Activated naive CD8-positive, alpha-beta T cell (primary cell): ENCODE measurements at regions not wholly inside any gene's neighbourhood (a gene's known extent, or its start where the extent isn't known, plus 50 kb on each side); places are given as distances from the start of the nearest gene placed in this dataset.

ENCODE experiments used
- H3K27ac Mint-ChIP-seq: one replicate; pipeline ENCODE4 v1.8.0; 2021; ENCODE audit warnings: mixed read lengths
- H3K27me3 Mint-ChIP-seq: one replicate; pipeline ENCODE4 v1.8.0; 2021; ENCODE audit warnings: mixed read lengths
- H3K36me3 Mint-ChIP-seq: one replicate; pipeline ENCODE4 v1.8.0; 2021; ENCODE audit warnings: mixed read lengths
- H3K4me1 Mint-ChIP-seq: one replicate; pipeline ENCODE4 v1.8.0; 2021; ENCODE audit warnings: low read depth, mixed read lengths
- H3K4me3 Mint-ChIP-seq: one replicate; pipeline ENCODE4 v1.8.0; 2021; ENCODE audit warnings: mild to moderate bottlenecking, mixed read lengths
- H3K9me3 Mint-ChIP-seq: one replicate; pipeline ENCODE4 v1.8.0; 2021; ENCODE audit warnings: low read depth, mixed read lengths

DNA sequence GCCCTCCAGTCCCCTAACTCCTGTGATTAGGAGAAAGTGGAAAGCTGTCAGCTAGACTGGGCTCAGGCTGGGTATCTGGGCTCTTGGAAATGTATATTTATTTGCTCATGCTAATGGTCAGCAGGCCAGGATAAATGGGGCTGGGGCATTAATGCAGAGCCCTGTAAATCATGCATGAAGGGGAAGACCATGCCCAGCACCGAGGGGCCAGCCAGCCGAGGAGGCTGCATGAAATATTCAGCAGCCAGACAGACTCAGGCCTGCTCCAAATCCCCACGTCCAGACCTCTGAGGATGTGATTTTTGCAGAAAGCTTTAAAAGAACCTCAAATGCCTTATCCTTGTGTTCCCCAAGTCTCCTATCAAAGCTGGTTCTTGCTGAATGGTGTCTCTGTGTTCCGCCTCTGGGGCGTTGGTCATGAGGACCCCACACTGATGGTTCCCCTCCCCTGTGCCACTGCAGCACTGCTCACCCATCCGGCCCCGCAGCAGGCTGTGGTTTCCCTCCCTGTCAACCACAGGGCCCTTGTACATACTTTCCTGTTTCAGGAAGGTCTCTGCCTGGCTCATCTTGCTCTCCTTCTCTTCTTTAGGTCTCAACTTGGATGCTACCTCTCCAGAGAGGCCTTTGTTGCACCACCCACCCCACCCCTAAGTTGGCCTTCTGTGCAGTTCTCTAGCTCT lies 358.4 kb downstream of the CDH26 start:
- Mint-ChIP-seq H3K36me3 (no peaks in the 10 kb centered on the region), H3K27me3 (no peaks in the 10 kb centered on the region), H3K4me1 (no peaks in the 10 kb centered on the region), H3K4me3 (no peak overlapping the region), H3K27ac (no peak overlapping the region), H3K9me3 (no peaks in the 10 kb centered on the region)

DNA sequence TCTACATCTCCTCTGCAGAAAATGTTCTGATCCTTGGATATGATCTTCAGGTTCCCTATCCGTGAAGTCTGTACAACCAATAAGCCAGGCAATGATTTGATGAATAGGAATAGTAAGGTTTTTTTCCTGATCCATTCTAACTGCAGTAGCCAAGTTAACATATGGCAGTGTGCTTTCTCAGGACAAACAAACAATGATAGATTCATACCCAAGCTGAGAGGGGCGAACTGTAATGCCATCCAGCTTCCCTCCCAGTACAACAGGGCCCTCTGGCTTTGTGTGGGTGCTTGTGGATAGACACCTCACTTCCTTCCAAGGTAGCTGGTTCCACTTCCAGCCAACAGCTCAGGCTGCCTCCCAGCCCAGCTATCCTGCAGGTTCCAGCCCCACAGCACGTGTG lies 359.2 kb downstream of the CDH26 start:
- H3K4me3 Mint-ChIP-seq: no peak overlapping the region
- H3K36me3 Mint-ChIP-seq: no peaks in the 10 kb centered on the region
- H3K9me3 Mint-ChIP-seq: no peaks in the 10 kb centered on the region
- H3K27me3 Mint-ChIP-seq: no peaks in the 10 kb centered on the region
- no peak overlapping the region for H3K27ac Mint-ChIP-seq
- no peaks in the 10 kb centered on the region for H3K4me1 Mint-ChIP-seq

DNA sequence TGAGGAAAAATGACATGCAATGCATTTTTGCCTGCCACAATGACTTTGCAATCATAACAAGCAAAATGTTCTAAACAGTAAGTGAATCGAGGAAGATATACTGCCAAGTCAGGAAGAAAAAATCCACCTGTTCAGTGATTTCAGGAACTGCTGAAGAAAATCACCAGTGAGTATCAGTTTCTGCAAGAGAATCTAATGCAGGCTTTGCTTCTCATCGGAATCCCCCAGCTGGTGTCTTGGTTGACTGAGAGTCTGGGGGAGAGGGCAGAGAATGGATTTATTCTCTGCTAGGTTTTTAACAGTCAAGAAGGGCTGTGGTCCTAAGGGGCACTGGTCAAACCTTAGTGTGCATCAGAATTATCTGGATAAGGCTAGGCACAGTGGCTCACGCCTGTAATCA lies 363.4 kb downstream of the CDH26 start:
- Mint-ChIP-seq H3K27me3 (no peaks in the 10 kb centered on the region), H3K27ac (no peak overlapping the region), H3K36me3 (no peaks in the 10 kb centered on the region), H3K9me3 (no peaks in the 10 kb centered on the region), H3K4me1 (no peaks in the 10 kb centered on the region), H3K4me3 (no peak overlapping the region)

- no peak overlapping the region for H3K4me3 Mint-ChIP-seq
- no peaks in the 10 kb centered on the region for H3K36me3 Mint-ChIP-seq
- H3K27ac Mint-ChIP-seq: no peak overlapping the region
- H3K27me3 Mint-ChIP-seq: no peaks in the 10 kb centered on the region
- H3K9me3 Mint-ChIP-seq: no peaks in the 10 kb centered on the region
- H3K4me1 Mint-ChIP-seq: no peaks in the 10 kb centered on the region
Measured at GRCh38 chr20:60326821-60327220, 368.6 kb downstream of the CDH26 start.

GRCh38 chr20:60327971-60328660 lies 369.9 kb downstream of the CDH26 start:
- H3K27ac Mint-ChIP-seq: no peak overlapping the region
- H3K4me1 Mint-ChIP-seq: no peaks in the 10 kb centered on the region
- no peaks in the 10 kb centered on the region for H3K36me3 Mint-ChIP-seq
- no peaks in the 10 kb centered on the region for H3K27me3 Mint-ChIP-seq
- H3K4me3 Mint-ChIP-seq: no peak overlapping the region
- H3K9me3 Mint-ChIP-seq: no peaks in the 10 kb centered on the region

DNA sequence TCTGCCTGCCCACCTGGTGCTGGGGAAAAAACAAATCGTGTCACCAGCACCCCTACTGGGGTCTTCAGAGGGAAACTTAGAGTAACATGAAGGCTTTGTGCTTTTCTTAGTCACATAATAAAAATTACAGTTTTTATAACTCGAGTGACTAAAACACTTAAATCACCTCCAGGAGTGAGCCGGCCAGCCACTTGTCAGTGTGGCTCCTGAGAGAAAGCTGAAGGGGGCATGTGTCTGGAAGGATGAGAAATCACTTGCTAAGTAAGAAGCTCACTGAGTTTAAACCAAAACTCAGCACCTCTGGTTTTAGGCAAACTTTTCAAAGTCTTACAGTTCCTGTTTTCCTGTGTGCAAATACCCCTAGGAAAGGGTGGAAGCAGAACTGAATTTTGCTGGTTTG lies 372.2 kb downstream of the CDH26 start:
- H3K27ac Mint-ChIP-seq: no peak overlapping the region
- no peak overlapping the region for H3K4me3 Mint-ChIP-seq
- H3K4me1 Mint-ChIP-seq: no peaks in the 10 kb centered on the region
- H3K36me3 Mint-ChIP-seq: no peaks in the 10 kb centered on the region
- H3K27me3 Mint-ChIP-seq: no peaks in the 10 kb centered on the region
- no peaks in the 10 kb centered on the region for H3K9me3 Mint-ChIP-seq

DNA sequence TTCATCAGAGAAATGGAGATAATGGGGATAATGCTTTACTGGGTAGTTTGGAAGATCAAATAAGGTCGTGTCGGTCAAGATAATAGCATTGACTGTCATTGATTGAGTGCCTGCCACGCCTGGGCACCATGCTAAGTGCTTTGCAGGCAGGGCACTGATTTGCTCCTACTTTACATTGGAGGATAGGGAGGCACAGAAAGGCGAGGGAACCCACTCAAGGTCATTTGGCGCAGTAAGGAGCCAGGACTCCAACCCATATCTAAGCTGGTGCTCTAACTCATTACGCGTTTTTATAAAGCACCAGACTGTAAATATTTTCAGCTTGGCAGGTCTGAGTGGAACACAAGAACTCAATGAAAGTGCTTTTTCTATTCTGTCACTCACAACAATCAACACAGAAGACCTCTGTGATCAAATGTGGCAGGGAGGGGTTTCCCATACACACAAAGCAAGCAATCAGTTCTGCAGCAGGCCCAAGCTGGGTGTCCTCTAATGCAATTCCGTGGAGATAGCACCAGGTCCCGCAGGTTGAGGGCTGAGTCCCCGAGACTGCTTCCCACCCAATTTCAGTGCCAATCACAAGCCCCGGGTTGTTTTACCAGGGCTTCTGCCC lies 373.6 kb downstream of the CDH26 start:
- Mint-ChIP-seq H3K27ac (no peak overlapping the region), H3K36me3 (no peaks in the 10 kb centered on the region), H3K9me3 (no peaks in the 10 kb centered on the region), H3K4me1 (no peaks in the 10 kb centered on the region), H3K4me3 (no peak overlapping the region), H3K27me3 (no peaks in the 10 kb centered on the region)

GRCh38 chr20:60332523-60332922 lies 374.3 kb downstream of the CDH26 start:
- Mint-ChIP-seq H3K36me3 (no peaks in the 10 kb centered on the region), H3K4me3 (no peak overlapping the region), H3K4me1 (no peaks in the 10 kb centered on the region), H3K27ac (no peak overlapping the region), H3K9me3 (no peaks in the 10 kb centered on the region), H3K27me3 (no peaks in the 10 kb centered on the region)

GRCh38 chr20:60334911-60335310 lies 376.7 kb downstream of the CDH26 start:
- Mint-ChIP-seq H3K36me3 (no peaks in the 10 kb centered on the region), H3K27me3 (no peaks in the 10 kb centered on the region), H3K4me1 (no peaks in the 10 kb centered on the region), H3K4me3 (no peak overlapping the region), H3K9me3 (no peaks in the 10 kb centered on the region), H3K27ac (no peak overlapping the region)

GRCh38 chr20:60338556-60338955 lies 380.3 kb downstream of the CDH26 start:
- Mint-ChIP-seq H3K36me3 (no peaks in the 10 kb centered on the region), H3K27me3 (no peaks in the 10 kb centered on the region), H3K4me1 (no peaks in the 10 kb centered on the region), H3K4me3 (no peak overlapping the region), H3K9me3 (no peaks in the 10 kb centered on the region), H3K27ac (no peak overlapping the region)

- H3K27ac Mint-ChIP-seq: no peak overlapping the region
- no peaks in the 10 kb centered on the region for H3K27me3 Mint-ChIP-seq
- H3K4me1 Mint-ChIP-seq: no peaks in the 10 kb centered on the region
- H3K36me3 Mint-ChIP-seq: no peaks in the 10 kb centered on the region
- H3K4me3 Mint-ChIP-seq: no peak overlapping the region
- no peaks in the 10 kb centered on the region for H3K9me3 Mint-ChIP-seq
Measured at GRCh38 chr20:60339738-60340137, 381.5 kb downstream of the CDH26 start.

- no peaks in the 10 kb centered on the region for H3K4me1 Mint-ChIP-seq
- no peak overlapping the region for H3K27ac Mint-ChIP-seq
- no peaks in the 10 kb centered on the region for H3K9me3 Mint-ChIP-seq
- no peaks in the 10 kb centered on the region for H3K27me3 Mint-ChIP-seq
- H3K4me3 Mint-ChIP-seq: no peak overlapping the region
- H3K36me3 Mint-ChIP-seq: no peaks in the 10 kb centered on the region
Measured at GRCh38 chr20:60340232-60340631, 382.0 kb downstream of the CDH26 start.

- no peaks in the 10 kb centered on the region for H3K27me3 Mint-ChIP-seq
- H3K36me3 Mint-ChIP-seq: no peaks in the 10 kb centered on the region
- no peaks in the 10 kb centered on the region for H3K4me1 Mint-ChIP-seq
- no peaks in the 10 kb centered on the region for H3K9me3 Mint-ChIP-seq
- H3K27ac Mint-ChIP-seq: no peak overlapping the region
- H3K4me3 Mint-ChIP-seq: no peak overlapping the region
Measured at GRCh38 chr20:60341062-60341461, 382.8 kb downstream of the CDH26 start.

DNA sequence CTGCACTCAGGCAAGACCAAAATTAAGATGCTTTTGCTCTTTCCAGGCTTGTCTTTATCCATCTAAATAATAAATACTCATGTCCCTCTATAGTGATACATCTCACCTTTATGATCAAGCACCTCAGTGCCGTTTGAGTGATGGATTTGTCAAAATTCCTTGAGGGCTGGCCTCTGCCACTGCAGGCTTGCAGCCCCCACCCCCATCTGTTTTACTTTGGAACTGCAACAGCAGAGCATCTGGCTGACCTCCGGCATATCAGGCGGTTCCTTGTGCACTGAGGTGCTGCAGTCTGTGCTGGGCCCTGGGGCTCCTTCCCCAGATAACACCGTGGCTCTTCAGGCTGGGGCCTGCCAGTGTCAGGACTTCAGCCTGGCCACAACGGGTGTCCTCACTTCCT lies 386.9 kb downstream of the CDH26 start:
- Mint-ChIP-seq H3K27ac (no peak overlapping the region), H3K4me1 (no peaks in the 10 kb centered on the region), H3K27me3 (no peaks in the 10 kb centered on the region), H3K36me3 (no peaks in the 10 kb centered on the region), H3K4me3 (no peak overlapping the region), H3K9me3 (no peaks in the 10 kb centered on the region)

DNA sequence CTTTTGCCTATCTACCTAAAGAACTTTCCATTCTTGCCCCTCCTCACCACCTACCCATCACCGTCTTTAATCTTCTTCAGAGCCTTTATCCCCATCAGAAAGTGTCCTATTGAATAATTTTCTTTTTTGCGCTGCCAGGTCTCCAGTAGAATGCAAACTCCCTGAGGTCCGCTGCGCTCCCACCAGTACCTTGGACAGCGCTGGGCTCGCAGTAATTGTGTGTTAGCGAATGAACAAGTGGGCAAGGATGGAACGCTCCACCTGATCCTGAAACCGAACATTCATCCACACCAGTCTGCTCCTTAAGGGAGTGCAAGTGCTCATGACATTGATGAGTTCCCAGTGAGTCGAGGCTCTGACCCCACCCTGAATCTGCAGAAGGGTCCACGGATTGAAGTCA lies 391.2 kb downstream of the CDH26 start:
- Mint-ChIP-seq H3K27ac (no peak overlapping the region), H3K4me3 (no peak overlapping the region), H3K9me3 (no peaks in the 10 kb centered on the region), H3K4me1 (no peaks in the 10 kb centered on the region), H3K36me3 (no peaks in the 10 kb centered on the region), H3K27me3 (no peaks in the 10 kb centered on the region)

DNA sequence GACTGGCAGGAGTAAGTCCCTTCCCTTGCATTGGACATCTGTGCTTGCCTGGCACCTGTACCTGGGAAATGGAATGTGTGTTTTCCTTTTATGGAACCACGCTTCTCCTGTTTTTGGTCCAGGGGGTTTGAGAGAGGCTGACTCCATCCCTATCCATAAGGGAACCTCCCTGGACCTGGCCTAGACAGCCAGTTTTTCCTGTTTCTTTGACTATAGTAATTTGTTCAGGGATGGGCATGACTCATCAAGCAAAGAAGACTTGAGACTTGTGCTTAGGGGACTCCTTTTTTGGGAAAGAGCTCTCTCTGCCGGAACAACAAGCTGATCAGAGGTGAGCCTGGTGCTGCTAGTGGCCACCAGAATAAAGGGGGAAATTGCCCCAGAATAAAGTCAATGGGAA lies 393.8 kb downstream of the CDH26 start:
- no peaks in the 10 kb centered on the region for H3K27me3 Mint-ChIP-seq
- no peaks in the 10 kb centered on the region for H3K9me3 Mint-ChIP-seq
- no peak overlapping the region for H3K27ac Mint-ChIP-seq
- no peak overlapping the region for H3K4me3 Mint-ChIP-seq
- no peaks in the 10 kb centered on the region for H3K36me3 Mint-ChIP-seq
- no peaks in the 10 kb centered on the region for H3K4me1 Mint-ChIP-seq
